Nucleus accumbens (tissue), 56 donors: ENCODE measurements at regions not wholly inside any gene's neighbourhood (a gene's known extent, or its start where the extent isn't known, plus 50 kb on each side); places are given as distances from the start of the nearest gene placed in this dataset.
"Not testable (repeated sequence)": the region's sequence is repeated elsewhere in the genome, so short reads cannot be mapped to it uniquely, and the experiment has no call there.

ENCODE experiments used
- DNase-seq, 56 donors: peaks; one replicate each; lab custom pipeline; 2025; lab: John Stamatoyannopoulos, UW

GRCh38 chr2:61688369-61689334, 150.5 kb upstream of the XPO1 start:
- no peak for DNase-seq

- DNase-seq = no peak
These were observed 140.9 kb upstream of the XPO1 start for GRCh38 chr2:61679096-61679495.

GRCh38 chr2:61677942-61678341, 139.8 kb upstream of the XPO1 start:
- DNase-seq = no peak

GRCh38 chr2:61677306-61677705, 139.2 kb upstream of the XPO1 start:
- no peak for DNase-seq

- DNase-seq = no peak
These were observed 137.0 kb upstream of the XPO1 start for GRCh38 chr2:61675204-61675603.

- peak in 4 of 56 donors; percentile 11 to 46 (median 15) for DNase-seq
These were observed 133.6 kb upstream of the XPO1 start for GRCh38 chr2:61671561-61672315.

- peak in 42 of 56 donors; percentile 3 to 75 (median 22) for DNase-seq
These were observed 132.7 kb upstream of the XPO1 start for GRCh38 chr2:61670591-61671501.

- no peak for DNase-seq
These were observed 126.0 kb upstream of the XPO1 start for GRCh38 chr2:61664190-61664589.

- DNase-seq = no peak
These were observed 124.8 kb upstream of the XPO1 start for GRCh38 chr2:61662990-61663389.

- DNase-seq = peak in 15 of 56 donors; percentile 2 to 36 (median 14)
These were observed 122.6 kb upstream of the XPO1 start for GRCh38 chr2:61660511-61661388.

- DNase-seq = no peak
These were observed 121.0 kb upstream of the XPO1 start for GRCh38 chr2:61658841-61659780.

GRCh38 chr2:61649946-61650345, 111.8 kb upstream of the XPO1 start:
- not testable (repeated sequence) for DNase-seq

- DNase-seq = no peak
These were observed 110.9 kb upstream of the XPO1 start for GRCh38 chr2:61649021-61649420.

GRCh38 chr2:61647044-61647443, 108.9 kb upstream of the XPO1 start:
- DNase-seq = no peak

GRCh38 chr2:61645911-61646310, 107.8 kb upstream of the XPO1 start:
- DNase-seq = no peak

- not testable (repeated sequence) for DNase-seq
These were observed 105.0 kb upstream of the XPO1 start for GRCh38 chr2:61643153-61643552.

GRCh38 chr2:61640406-61640805, 102.2 kb upstream of the XPO1 start:
- DNase-seq = no peak

GRCh38 chr2:61639721-61640120, 101.6 kb upstream of the XPO1 start:
- DNase-seq = no peak
